Progenitor cell of endocrine pancreas (in vitro differentiated cells): ENCODE measurements at regions not wholly inside any gene's neighbourhood (a gene's known extent, or its start where the extent isn't known, plus 50 kb on each side); places are given as distances from the start of the nearest gene placed in this dataset.

Experiments
- DNase-seq: peaks from one replicate; pipeline ENCODE4 v3.0.0; 2021; ENCODE audit warnings: low spot score; ENCODE audit not compliant: unreplicated experiment
- H3K27ac Mint-ChIP-seq: 2 replicates; pipeline ENCODE4 v1.8.0; 2021; ENCODE audit warnings: mild to moderate bottlenecking, moderate library complexity, mixed read lengths
- H3K27me3 Mint-ChIP-seq: 2 replicates; pipeline ENCODE4 v1.8.0; 2021; ENCODE audit warnings: mixed read lengths
- H3K36me3 Mint-ChIP-seq: 2 replicates; pipeline ENCODE4 v1.8.0; 2022; ENCODE audit warnings: mixed read lengths; ENCODE audit not compliant: insufficient read depth
- H3K4me1 Mint-ChIP-seq: 2 replicates; pipeline ENCODE4 v1.8.0; 2021; ENCODE audit warnings: low read depth, mixed read lengths
- H3K4me3 Mint-ChIP-seq: 2 replicates; pipeline ENCODE4 v1.8.0; 2021; ENCODE audit warnings: low read depth, mild to moderate bottlenecking, moderate library complexity, mixed read lengths
- H3K9me3 Mint-ChIP-seq: 2 replicates; pipeline ENCODE4 v1.8.0; 2021; ENCODE audit warnings: low read depth, mixed read lengths
- TF ChIP-seq, protein P1 (sequence below): fragments of 200-600 bp; sonication (generic); IDR thresholded peaks from one replicate; pipeline ENCODE4 v1.5.0; 2021; ENCODE audit warnings: antibody characterized with exemption, mild to moderate bottlenecking; ENCODE audit not compliant: unreplicated experiment

DNA sequence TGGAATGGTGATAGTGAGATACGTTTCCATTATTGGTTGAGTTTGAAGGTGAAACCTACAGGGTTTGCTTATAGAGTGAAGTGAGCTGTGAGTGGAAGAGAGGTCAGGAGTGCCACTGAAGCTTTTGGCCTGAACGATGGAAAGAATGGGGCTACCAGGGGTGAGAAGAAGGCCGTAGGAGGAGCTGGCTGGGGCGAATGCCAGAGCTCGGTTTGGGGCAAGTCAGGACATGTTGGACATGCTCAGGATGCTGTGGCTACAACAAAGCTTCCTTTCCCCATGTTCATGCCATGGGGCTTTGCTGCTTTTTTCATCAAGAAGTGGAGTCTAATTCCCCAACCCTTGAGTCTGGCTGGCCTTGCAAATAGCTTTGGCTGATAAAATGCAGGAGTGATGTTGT, 253.7 kb downstream of the GLRX3 start:
- TF ChIP-seq, protein P1, sequence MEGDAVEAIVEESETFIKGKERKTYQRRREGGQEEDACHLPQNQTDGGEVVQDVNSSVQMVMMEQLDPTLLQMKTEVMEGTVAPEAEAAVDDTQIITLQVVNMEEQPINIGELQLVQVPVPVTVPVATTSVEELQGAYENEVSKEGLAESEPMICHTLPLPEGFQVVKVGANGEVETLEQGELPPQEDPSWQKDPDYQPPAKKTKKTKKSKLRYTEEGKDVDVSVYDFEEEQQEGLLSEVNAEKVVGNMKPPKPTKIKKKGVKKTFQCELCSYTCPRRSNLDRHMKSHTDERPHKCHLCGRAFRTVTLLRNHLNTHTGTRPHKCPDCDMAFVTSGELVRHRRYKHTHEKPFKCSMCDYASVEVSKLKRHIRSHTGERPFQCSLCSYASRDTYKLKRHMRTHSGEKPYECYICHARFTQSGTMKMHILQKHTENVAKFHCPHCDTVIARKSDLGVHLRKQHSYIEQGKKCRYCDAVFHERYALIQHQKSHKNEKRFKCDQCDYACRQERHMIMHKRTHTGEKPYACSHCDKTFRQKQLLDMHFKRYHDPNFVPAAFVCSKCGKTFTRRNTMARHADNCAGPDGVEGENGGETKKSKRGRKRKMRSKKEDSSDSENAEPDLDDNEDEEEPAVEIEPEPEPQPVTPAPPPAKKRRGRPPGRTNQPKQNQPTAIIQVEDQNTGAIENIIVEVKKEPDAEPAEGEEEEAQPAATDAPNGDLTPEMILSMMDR = no peak
- Mint-ChIP-seq H3K27me3 (peaks cover 9% of the 10 kb centered on the region), H3K9me3 (peaks cover 18% of the 10 kb centered on the region), H3K27ac (no peak overlapping the region), H3K4me1 (no peaks in the 10 kb centered on the region), H3K4me3 (no peak overlapping the region), H3K36me3 (no peaks in the 10 kb centered on the region)
- DNase-seq = no peak

DNA sequence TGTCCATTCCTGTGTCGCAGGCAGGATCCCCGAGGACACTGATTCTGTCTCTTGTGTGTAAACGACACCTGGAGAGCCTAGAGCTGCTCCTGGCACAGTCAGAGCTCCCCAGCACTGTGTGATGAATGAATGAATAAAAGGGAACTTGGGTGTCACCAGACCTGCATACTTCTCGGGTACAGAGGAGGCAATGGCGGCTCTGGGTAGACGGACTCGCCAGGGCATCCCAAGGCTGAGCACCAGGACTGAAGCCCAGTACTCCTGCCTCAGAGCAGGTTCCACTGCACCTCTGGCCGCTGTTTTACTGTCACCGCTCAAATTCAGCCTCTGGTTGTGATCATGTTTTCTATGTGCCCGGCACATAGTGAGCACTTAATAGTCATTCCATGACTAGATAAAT, 255.8 kb downstream of the GLRX3 start:
- Mint-ChIP-seq H3K36me3 (no peaks in the 10 kb centered on the region), H3K4me3 (no peak overlapping the region), H3K27ac (no peak overlapping the region), H3K4me1 (no peaks in the 10 kb centered on the region), H3K9me3 (peaks cover 32% of the 10 kb centered on the region), H3K27me3 (peaks cover 3% of the 10 kb centered on the region)
- DNase-seq = no peak
- TF ChIP-seq, protein P1 = no peak

DNA sequence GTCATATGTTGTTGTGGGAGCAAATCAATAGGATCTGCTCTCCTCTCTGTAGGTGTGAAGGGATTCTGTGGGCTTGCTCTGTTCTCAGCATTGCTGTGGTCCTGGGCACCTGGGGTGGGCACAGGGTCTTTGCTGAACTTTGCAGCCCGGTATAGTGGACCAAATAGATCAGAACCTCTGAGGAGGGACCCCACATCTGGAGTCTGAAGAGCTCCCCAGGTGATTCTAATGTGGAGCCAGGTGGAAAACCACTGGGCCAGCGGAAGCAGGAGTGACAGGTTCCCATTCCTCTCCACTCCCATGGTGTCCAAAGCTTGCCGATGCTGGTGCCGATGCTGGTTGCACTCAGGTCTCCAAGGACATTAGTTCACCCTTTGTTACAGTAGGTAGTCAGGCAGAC, 257.2 kb downstream of the GLRX3 start:
- peaks cover 3% of the 10 kb centered on the region for H3K27me3 Mint-ChIP-seq
- no peaks in the 10 kb centered on the region for H3K4me1 Mint-ChIP-seq
- TF ChIP-seq, protein P1 = no peak
- H3K27ac Mint-ChIP-seq = no peak overlapping the region
- H3K36me3 Mint-ChIP-seq = no peaks in the 10 kb centered on the region
- H3K4me3 Mint-ChIP-seq = no peak overlapping the region
- DNase-seq = no peak
- H3K9me3 Mint-ChIP-seq = peaks cover 29% of the 10 kb centered on the region

DNA sequence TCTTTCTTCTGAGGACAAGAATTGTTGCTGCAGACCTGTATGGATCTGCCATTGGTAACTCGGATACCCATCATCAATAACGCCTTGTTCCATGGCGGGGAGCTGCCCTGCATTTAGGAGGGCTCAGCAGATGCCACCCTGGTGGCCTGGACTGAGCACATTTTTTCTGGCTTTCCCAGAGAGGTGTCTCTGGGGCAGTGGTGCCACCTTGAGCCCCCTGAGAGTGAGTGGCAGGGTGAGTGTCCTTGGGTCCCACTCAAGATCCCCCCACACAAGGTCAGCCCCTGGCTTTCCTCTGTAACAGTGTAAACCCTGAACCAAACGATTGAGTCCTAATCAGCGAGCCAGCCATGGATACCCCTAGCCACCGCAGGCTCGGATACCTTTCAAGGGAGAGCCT, 258.6 kb downstream of the GLRX3 start:
- Mint-ChIP-seq H3K4me1 (no peaks in the 10 kb centered on the region), H3K27ac (no peak overlapping the region), H3K9me3 (peaks cover 30% of the 10 kb centered on the region), H3K4me3 (no peak overlapping the region), H3K36me3 (no peaks in the 10 kb centered on the region), H3K27me3 (peaks cover under 1% of the 10 kb centered on the region)
- TF ChIP-seq, protein P1 = no peak
- DNase-seq = no peak

DNA sequence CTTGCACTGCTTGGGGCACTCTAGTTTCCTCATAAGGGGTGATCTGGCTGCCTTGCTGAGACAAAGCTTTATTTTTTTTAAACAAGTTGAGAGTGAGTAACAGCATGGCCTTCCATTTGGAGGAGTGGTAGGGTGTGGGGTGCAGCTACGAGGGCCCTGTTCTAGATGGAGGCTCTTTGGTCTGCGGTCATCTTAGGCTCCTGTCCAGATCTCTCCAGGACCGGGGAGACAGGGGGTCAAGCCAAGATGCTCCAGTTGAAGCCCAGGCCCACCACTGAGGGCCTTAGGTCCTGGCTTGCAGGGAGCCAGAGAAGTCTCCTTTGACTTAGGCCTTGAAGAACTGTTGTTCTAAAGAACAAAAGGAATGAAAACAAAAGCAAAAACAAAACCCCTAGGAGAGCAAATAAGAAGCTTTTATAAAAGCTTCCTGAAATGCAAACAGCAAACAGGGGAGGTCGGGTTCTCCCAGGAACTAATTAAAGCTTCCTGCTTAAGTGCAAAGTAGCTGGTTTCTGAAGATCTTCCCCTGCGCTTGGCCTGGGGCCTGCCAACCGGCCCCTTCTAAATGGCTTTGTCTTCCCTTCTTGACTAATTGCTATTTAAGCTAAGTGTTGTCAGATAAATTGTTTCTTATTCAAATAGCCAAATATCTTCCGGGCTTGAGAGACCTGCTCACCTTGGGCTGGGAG, 259.2 kb downstream of the GLRX3 start:
- no peak for DNase-seq
- H3K4me1 Mint-ChIP-seq = no peaks in the 10 kb centered on the region
- H3K36me3 Mint-ChIP-seq = no peaks in the 10 kb centered on the region
- H3K27ac Mint-ChIP-seq = no peak overlapping the region
- H3K9me3 Mint-ChIP-seq = peaks cover 30% of the 10 kb centered on the region
- no peak overlapping the region for H3K4me3 Mint-ChIP-seq
- no peaks in the 10 kb centered on the region for H3K27me3 Mint-ChIP-seq
- TF ChIP-seq, protein P1 = no peak
